HG02623 (cell line): ENCODE measurements at regions not wholly inside any gene's neighbourhood (a gene's known extent, or its start where the extent isn't known, plus 50 kb on each side); places are given as distances from the start of the nearest gene placed in this dataset.

Experiments used
- ATAC-seq: cut with Tn5 transposase; IDR thresholded peaks from one replicate; pipeline ENCODE4 v1.9.1; 2021; ENCODE audit warnings: moderate library complexity; ENCODE audit not compliant: unreplicated experiment

GRCh38 chr2:44877417-44877816, 64.1 kb upstream of the SIX3 start:
- no peak for ATAC-seq

- ATAC-seq = no peak
These were observed 62.0 kb upstream of the SIX3 start for GRCh38 chr2:44879269-44880124.

DNA sequence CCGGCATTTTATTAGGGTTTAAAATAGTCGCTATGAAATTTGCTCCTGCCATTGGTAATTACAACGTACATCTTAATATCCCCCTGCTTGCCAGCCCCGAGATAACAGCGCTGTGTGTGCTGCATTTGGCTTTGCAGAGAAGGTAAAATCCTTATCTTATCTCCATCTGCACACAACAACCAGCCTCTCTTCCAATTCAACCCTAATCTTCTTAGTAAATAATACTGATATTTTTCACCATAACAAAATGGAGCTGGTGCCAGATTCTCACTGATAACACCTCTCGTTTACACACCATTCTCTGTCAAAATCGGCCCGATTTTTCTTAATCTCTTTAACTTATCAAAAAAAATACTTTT, 61.4 kb upstream of the SIX3 start:
- ATAC-seq = no peak

- no peak for ATAC-seq
These were observed 59.6 kb upstream of the SIX3 start for GRCh38 chr2:44881856-44882255.

GRCh38 chr2:44883356-44883755, 58.1 kb upstream of the SIX3 start:
- ATAC-seq = no peak

DNA sequence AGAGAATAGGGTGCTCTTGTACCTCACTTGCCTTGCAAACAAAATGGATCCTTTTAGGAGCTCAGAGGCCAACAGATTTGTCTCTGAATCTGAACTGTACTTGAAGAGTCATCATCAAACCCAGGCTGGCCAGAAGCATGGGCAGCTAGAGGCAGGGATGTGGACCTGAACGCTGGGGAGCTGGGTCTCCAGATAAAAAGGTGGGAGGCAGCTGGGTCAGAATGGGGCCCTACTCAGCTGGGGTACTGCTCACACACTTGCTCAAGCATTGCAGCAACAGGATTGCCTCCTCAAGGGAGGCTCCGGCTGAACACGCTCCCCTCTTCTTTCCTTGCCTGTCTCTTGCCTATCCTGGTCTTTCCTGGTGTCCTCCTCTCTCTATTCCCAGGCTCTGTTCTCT, 57.3 kb upstream of the SIX3 start:
- ATAC-seq = no peak

GRCh38 chr2:44884677-44885076, 56.8 kb upstream of the SIX3 start:
- no peak for ATAC-seq

GRCh38 chr2:44886414-44886813, 55.1 kb upstream of the SIX3 start:
- no peak for ATAC-seq

DNA sequence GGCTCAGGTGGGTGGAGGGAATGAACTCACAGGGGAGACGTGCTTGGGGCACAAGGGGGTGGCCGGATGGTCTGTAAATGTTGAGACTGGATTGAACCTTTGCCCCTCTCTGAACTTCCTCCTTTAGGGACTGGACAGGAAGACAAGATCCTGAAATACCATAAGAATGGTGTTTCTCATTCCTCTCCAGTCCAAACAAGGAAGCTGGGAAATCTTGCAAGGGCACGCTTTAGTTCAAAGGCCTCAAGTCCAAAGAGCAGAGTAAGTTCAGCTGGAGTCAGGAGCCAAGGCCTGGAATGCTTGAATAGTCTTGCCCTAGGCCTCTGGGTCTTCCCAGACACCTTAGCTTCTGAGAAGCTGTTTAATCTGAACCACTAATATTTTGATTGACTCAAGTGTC, 52.4 kb upstream of the SIX3 start:
- no peak for ATAC-seq
